Right lobe of liver (tissue), 6 donors: ENCODE measurements at regions not wholly inside any gene's neighbourhood (a gene's known extent, or its start where the extent isn't known, plus 50 kb on each side); places are given as distances from the start of the nearest gene placed in this dataset.
A peak's percentile ranks its signal among the peaks of the same experiment; 100 is the strongest.

Experiments
- ATAC-seq, 4 donors: fragments of 200-7000 bp; cut with Tn5 transposase; one replicate each; pipeline ENCODE4 v1.9.1; 2020; ENCODE audit warnings: mild to moderate bottlenecking in 4 of 4, moderate library complexity in 4 of 4
- DNase-seq, 3 donors: peaks; one replicate each; pipeline ENCODE4 v3.0.0-alpha.2; 2020
- H3K27ac ChIP-seq, 3 donors: fragments of 200-600 bp; one replicate each; pipeline ENCODE4 v1.8.0; 2022
- H3K27me3 ChIP-seq, 2 donors: fragments of 200-600 bp; one replicate each; pipeline ENCODE4 v1.8.0; 2022
- H3K36me3 ChIP-seq, 4 donors: fragments of 200-600 bp; sonication (generic) in 1 of 4; one replicate each; pipeline versions ENCODE4 v1.5.1 to v1.8.0; 2017 to 2022; ENCODE audit warnings: control low read depth in 1 of 4
- H3K4me1 ChIP-seq, 4 donors: fragments of 200-600 bp; sonication (generic) in 1 of 4; one replicate each; pipeline versions ENCODE4 v1.5.1 to v1.8.0; 2017 to 2022; ENCODE audit warnings: control low read depth in 1 of 4
- H3K4me3 ChIP-seq, 3 donors: fragments of 200-600 bp; one replicate each; pipeline ENCODE4 v1.8.0; 2022
- H3K9me3 ChIP-seq, 4 donors: fragments of 200-600 bp; sonication (generic) in 1 of 4; one replicate each; pipeline versions ENCODE4 v1.5.1 to v1.8.0; 2017 to 2022; ENCODE audit warnings: control low read depth in 1 of 4
- POLR2A ChIP-seq: fragments of 450-650 bp; IDR thresholded peaks from one replicate; pipeline ENCODE4 v1.6.1; 2017; ENCODE audit warnings: antibody characterized with exemption, mild to moderate bottlenecking
- WGBS: methylation state at CpG from one replicate; pipeline ENCODE4 v1.1.6; 2018; ENCODE audit warnings: low coverage, low lambda C conversion rate; ENCODE audit not compliant: insufficient coverage; ENCODE audit errors: missing lambda C conversion rate; 5-methylcytosine and 5-hydroxymethylcytosine counted together
- intact Hi-C, 2 donors: fragments of 100-400 bp; cut with DNase I; formaldehyde crosslinking; loops; one replicate each; pipeline versions ENCODE4 v1.11.2 to v1.14.1; 2022
- TF ChIP-seq, protein P1 (sequence below), 4 donors: fragments of 200-600 bp in 3 of 4; fragments of 450-650 bp in 1 of 4; IDR thresholded peaks; one replicate each; pipeline versions ENCODE4 v1.5.1 to v1.8.0; 2016 to 2022; ENCODE audit warnings: antibody characterized with exemption in 4 of 4, mild to moderate bottlenecking in 2 of 4
- donor health status: DM: no; HTN: yes; CAD: no.
- donor health status: DM: no; HTN: no; CAD: no.
- donor health status: DM: no; HTN: no; CAD: no.
- donor health status: DM: no; HTN: yes; CAD: no.
- donor health status: DM: no; HTN: yes; CAD: no.

DNA sequence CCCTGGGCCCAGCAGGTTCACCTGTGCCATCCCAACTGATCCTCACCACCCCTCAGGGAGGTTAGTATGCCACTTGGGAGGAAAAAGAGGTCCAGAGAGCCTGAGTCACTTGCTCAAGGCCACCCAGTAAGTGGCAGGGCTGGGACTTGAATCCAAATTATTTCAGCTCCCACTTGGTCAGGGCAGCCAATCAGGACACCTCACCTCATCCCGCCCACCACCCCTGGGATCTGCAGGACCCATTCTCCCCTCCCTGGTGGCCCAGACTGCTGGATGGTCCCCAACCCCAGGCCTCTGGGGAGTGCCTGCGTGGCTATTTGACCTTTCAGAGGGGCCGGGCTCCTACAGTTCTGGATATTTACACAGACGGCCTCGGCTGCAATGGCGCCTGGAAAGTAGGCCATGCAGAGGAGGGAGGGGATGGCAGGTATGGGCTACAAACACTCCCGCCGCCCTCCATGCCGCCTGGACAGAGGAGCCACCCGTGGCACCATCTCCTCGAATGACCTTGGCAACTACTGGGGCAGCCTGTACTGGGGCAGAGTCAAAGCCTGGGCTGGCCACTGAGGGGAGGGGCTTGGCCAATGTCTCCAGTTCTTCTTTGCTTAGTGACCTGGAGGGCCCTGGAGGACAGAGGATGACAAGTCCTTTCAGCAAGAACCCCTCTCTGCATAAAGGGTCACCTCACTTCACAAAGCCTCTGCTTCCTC, 153.6 kb upstream of the LINGO1 start:
- DNase-seq (peak in 1 of 3 donors; percentile 65), ATAC-seq (peak in 1 of 4 donors; percentile 88)
- H3K4me1 ChIP-seq, result no peaks in the 10 kb centered on the region
- TF ChIP-seq POLR2A, result no peak
- TF ChIP-seq, protein P1, sequence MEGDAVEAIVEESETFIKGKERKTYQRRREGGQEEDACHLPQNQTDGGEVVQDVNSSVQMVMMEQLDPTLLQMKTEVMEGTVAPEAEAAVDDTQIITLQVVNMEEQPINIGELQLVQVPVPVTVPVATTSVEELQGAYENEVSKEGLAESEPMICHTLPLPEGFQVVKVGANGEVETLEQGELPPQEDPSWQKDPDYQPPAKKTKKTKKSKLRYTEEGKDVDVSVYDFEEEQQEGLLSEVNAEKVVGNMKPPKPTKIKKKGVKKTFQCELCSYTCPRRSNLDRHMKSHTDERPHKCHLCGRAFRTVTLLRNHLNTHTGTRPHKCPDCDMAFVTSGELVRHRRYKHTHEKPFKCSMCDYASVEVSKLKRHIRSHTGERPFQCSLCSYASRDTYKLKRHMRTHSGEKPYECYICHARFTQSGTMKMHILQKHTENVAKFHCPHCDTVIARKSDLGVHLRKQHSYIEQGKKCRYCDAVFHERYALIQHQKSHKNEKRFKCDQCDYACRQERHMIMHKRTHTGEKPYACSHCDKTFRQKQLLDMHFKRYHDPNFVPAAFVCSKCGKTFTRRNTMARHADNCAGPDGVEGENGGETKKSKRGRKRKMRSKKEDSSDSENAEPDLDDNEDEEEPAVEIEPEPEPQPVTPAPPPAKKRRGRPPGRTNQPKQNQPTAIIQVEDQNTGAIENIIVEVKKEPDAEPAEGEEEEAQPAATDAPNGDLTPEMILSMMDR (IDR thresholded peaks at IDR 0.05), result no peak
- 40% methylated on average over 1 of the region's 11 CpGs for WGBS
- H3K36me3 ChIP-seq, result no peaks in the 10 kb centered on the region
- intact Hi-C loops, result no loop called here
- H3K4me3 ChIP-seq, result no peak overlapping the region
- no peaks in the 10 kb centered on the region for H3K27me3 ChIP-seq
- H3K27ac ChIP-seq, result no peak overlapping the region
- H3K9me3 ChIP-seq, result no peaks in the 10 kb centered on the region

DNA sequence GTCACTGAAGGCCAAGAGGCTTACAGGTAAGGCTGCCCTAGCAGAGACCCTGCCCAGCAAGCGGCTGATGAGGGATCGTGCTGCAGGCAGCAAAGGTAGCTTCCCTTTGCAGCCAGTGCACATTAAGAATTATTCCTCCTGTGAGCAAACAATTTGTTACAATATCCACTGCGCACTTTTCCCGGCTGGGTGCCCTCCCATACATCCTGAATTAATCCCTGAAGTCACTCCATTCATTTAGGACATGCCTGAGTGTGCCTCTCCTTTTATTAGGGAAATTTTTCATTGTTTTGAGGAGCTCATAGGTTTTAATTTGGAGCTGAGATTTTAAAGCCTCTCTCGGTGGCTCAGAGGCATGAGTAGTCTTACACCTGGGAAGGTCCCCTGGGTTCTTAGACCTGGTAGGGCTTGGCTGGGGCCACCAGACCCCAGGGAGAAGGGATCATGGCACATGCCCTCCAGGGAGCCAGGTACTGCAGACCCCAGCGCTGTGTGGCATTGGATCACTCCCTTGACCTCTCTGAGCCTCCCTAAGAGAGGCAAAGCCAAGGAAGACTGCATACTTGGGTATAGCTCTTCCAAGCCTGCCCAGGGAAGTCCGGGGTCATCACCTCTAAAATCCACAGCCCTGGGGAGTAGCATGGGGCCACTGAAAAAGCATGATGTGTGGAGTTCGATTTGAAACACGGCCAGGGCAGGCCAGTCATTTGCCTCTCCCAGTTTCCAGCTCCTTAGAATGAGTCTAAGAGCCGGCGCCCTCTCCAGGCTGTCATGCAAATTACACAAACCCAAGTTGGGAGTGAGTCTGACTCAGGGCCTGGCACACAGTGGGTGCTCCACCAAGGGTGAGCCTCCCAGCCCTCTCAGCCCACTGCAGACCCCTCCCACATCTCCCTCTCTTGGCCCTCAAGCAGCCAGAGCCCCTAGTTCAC, 151.9 kb upstream of the LINGO1 start:
- TF ChIP-seq, protein P1 (IDR thresholded peaks at IDR 0.05), result peak in 1 of 4 donors; percentile 18
- TF ChIP-seq POLR2A, result no peak
- 44% methylated on average over 9 of the region's 11 CpGs for WGBS
- no peak overlapping the region for H3K27ac ChIP-seq
- intact Hi-C loops, result no loop called here
- ATAC-seq (no peak), DNase-seq (no peak)
- no peaks in the 10 kb centered on the region for H3K27me3 ChIP-seq
- H3K4me3 ChIP-seq, result no peak overlapping the region
- no peaks in the 10 kb centered on the region for H3K9me3 ChIP-seq
- no peaks in the 10 kb centered on the region for H3K36me3 ChIP-seq
- no peaks in the 10 kb centered on the region for H3K4me1 ChIP-seq

DNA sequence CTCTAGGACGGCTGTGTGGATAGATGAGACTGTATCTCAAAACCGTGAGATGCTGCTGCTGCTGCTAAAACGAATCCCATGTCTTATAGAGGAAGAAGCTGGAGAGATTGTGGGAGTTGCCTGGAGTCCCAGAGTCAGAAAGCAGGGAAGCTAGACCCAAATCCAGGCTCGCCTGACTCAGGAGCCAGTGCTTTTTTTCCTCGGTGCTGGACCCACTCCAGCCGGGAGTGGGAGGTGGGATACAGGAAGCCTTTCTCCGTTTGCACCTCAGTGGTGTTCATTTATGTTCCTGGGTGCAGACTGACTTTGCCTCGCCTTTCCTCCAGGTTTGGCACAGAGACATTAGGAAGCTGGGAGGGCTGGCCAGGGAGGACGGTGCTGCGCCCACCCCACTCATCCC, 150.9 kb upstream of the LINGO1 start:
- 28% methylated on average over 3 of the region's 10 CpGs for WGBS
- DNase-seq (no peak), ATAC-seq (no peak)
- H3K9me3 ChIP-seq, result no peaks in the 10 kb centered on the region
- intact Hi-C loops, result no loop called here
- no peaks in the 10 kb centered on the region for H3K36me3 ChIP-seq
- no peaks in the 10 kb centered on the region for H3K27me3 ChIP-seq
- H3K4me3 ChIP-seq, result no peak overlapping the region
- H3K27ac ChIP-seq, result no peak overlapping the region
- TF ChIP-seq, protein P1 (IDR thresholded peaks at IDR 0.05), result no peak
- no peak for TF ChIP-seq POLR2A
- H3K4me1 ChIP-seq, result no peaks in the 10 kb centered on the region

DNA sequence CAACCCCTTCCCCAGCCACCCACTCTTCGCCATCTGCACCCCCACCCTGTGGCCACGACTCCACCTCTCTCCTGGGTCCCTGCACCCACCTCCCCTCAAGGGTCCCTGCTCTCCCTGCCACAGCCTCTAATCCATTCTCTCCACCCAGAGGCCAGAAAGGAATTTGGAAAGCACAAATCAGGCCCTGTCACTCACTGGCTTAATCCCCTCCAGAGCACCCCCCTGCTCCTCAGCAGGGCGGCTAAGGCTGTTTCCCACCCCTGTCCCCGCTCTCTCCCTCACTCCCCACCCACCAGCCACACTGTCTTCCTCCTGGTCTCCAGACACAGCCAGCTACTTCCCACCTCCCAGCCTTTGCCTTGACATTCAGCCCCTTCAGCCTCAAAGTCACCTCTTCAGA, 150.0 kb upstream of the LINGO1 start:
- Histone ChIP-seq H3K27me3 (no peaks in the 10 kb centered on the region), H3K4me1 (no peaks in the 10 kb centered on the region), H3K4me3 (no peak overlapping the region), H3K27ac (no peak overlapping the region), H3K9me3 (no peaks in the 10 kb centered on the region), H3K36me3 (no peaks in the 10 kb centered on the region)
- TF ChIP-seq, protein P1 (IDR thresholded peaks at IDR 0.05), result no peak
- no peak for DNase-seq
- no peak for ATAC-seq
- WGBS, result 74% methylated on average over 4 of the region's 4 CpGs
- intact Hi-C loops, result no loop called here
